SU-DHL-6 (cell line): ENCODE measurements at regions not wholly inside any gene's neighbourhood (a gene's known extent, or its start where the extent isn't known, plus 50 kb on each side); places are given as distances from the start of the nearest gene placed in this dataset.

Source experiments
- H2AFZ ChIP-seq: fragments of 200-600 bp; sonication (generic); 2 replicates; pipeline ENCODE4 v1.6.1; 2014; ENCODE audit warnings: low read depth, mild to moderate bottlenecking, moderate library complexity, mixed read lengths, antibody characterized with exemption, low read length; ENCODE audit not compliant: severe bottlenecking
- H3F3A ChIP-seq: fragments of 200-600 bp; shearing (Covaris generic); 2 replicates; pipeline ENCODE4 v1.6.0; 2016; ENCODE audit warnings: antibody characterized with exemption, mild to moderate bottlenecking; ENCODE audit not compliant: insufficient read depth
- H3K27ac ChIP-seq: fragments of 200-600 bp; sonication (generic); 2 replicates; pipeline ENCODE4 v1.5.1; 2016; ENCODE audit warnings: low read depth, mild to moderate bottlenecking, low read length, moderate library complexity, mixed read lengths
- H3K27me3 ChIP-seq: fragments of 200-600 bp; sonication (generic), shearing (Covaris generic); 2 replicates; pipeline ENCODE4 v1.6.0; 2014; ENCODE audit warnings: mild to moderate bottlenecking, low read length
- H3K36me3 ChIP-seq: fragments of 200-600 bp; sonication (generic); 2 replicates; pipeline ENCODE4 v1.6.1; 2014; ENCODE audit warnings: mild to moderate bottlenecking, low read length, mixed read lengths
- H3K4me2 ChIP-seq: fragments of 300-600, 200-600 bp; shearing (Covaris generic), sonication (generic); 2 replicates; pipeline ENCODE4 v1.6.0; 2014; ENCODE audit warnings: low read length, low read depth, mild to moderate bottlenecking; ENCODE audit not compliant: poor library complexity, severe bottlenecking
- H3K4me3 ChIP-seq: fragments of 200-600 bp; sonication (generic); 2 replicates; pipeline ENCODE4 v1.5.1; 2014; ENCODE audit warnings: antibody characterized with exemption, low read length, mild to moderate bottlenecking, mixed read lengths; ENCODE audit not compliant: insufficient read depth, poor library complexity, severe bottlenecking
- H3K79me2 ChIP-seq: fragments of 200-600 bp; sonication (generic); 2 replicates; pipeline ENCODE4 v1.6.1; 2014; ENCODE audit warnings: mild to moderate bottlenecking, low read length, moderate library complexity; ENCODE audit not compliant: insufficient read depth
- H3K9ac ChIP-seq: fragments of 200-600 bp; sonication (generic); 2 replicates; pipeline ENCODE4 v1.7.0; 2014; ENCODE audit warnings: mild to moderate bottlenecking, low read length
- H3K9me2 ChIP-seq: fragments of 200-600 bp; sonication (generic); replicated peaks from 2 replicates; pipeline ENCODE4 v1.6.1; 2014; ENCODE audit warnings: low read length; ENCODE audit not compliant: insufficient read depth
- H3K9me3 ChIP-seq: fragments of 200-600 bp; sonication (generic); 2 replicates; pipeline ENCODE4 v1.6.1; 2014; ENCODE audit warnings: low read length, mixed read lengths; ENCODE audit not compliant: insufficient read depth
- H4K20me1 ChIP-seq: fragments of 200-600 bp; sonication (generic); 2 replicates; pipeline ENCODE4 v1.6.1; 2014; ENCODE audit warnings: low read depth, mild to moderate bottlenecking, antibody characterized with exemption, low read length, moderate library complexity, mixed read lengths
- EZH2phosphoT487 ChIP-seq: fragments of 200-600 bp; sonication (generic), shearing (Covaris generic); conservative IDR thresholded peaks from 2 replicates; pipeline ENCODE4 v1.6.1; 2018; ENCODE audit warnings: mild to moderate bottlenecking, antibody characterized with exemption, low read length, moderate library complexity, mixed read lengths
- TF ChIP-seq, protein P1 (sequence below): fragments of 200-600 bp; sonication (generic); IDR thresholded peaks from one replicate; pipeline ENCODE4 v1.5.1; 2017; ENCODE audit warnings: antibody characterized with exemption, mild to moderate bottlenecking, low read length, moderate library complexity; ENCODE audit not compliant: insufficient read depth, poor library complexity, severe bottlenecking

DNA sequence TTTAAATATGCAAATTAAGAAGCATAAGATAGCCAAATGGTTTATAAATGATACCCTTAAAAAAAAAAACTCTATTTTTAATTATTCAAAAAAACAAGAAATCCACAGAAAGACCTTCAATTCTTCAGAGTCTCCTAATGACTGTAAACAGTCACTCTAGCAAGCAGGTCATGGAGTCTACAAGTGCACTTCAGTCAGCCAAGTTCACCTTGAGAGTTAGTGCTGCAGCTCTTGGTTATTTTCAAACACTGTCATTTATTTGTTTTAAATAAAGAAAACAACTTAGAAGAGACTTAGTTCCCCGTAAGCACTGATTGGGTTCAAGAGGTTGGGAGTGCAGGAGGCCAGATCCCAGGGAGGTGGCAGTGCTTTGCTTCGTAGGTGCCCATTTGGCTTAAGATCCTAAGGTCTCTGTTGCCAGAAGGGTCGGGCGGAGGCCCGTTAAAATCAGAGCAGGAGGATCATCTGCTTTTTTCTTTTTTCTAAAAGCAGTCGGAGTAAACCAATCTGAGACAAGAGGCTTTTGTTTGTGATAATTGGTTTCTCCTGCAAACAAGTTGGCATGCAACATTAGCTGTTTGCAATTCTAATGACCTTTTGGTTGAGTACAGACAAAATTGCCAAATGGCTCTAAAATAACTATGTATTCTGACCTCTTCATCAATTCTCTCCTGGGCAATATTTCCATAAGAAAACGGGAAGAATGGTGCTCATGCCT, 86.4 kb upstream of the ELMO1 start:
- H3K79me2 ChIP-seq, result no peaks in the 10 kb centered on the region
- H3K9me2 ChIP-seq, result no peaks in the 10 kb centered on the region
- no peak overlapping the region for H3K4me2 ChIP-seq
- no peak overlapping the region for H3K27ac ChIP-seq
- TF ChIP-seq, protein P1, sequence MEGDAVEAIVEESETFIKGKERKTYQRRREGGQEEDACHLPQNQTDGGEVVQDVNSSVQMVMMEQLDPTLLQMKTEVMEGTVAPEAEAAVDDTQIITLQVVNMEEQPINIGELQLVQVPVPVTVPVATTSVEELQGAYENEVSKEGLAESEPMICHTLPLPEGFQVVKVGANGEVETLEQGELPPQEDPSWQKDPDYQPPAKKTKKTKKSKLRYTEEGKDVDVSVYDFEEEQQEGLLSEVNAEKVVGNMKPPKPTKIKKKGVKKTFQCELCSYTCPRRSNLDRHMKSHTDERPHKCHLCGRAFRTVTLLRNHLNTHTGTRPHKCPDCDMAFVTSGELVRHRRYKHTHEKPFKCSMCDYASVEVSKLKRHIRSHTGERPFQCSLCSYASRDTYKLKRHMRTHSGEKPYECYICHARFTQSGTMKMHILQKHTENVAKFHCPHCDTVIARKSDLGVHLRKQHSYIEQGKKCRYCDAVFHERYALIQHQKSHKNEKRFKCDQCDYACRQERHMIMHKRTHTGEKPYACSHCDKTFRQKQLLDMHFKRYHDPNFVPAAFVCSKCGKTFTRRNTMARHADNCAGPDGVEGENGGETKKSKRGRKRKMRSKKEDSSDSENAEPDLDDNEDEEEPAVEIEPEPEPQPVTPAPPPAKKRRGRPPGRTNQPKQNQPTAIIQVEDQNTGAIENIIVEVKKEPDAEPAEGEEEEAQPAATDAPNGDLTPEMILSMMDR, result no peak
- TF ChIP-seq EZH2phosphoT487, result no peak
- no peaks in the 10 kb centered on the region for H3K36me3 ChIP-seq
- no peak overlapping the region for H3K9ac ChIP-seq
- H3K27me3 ChIP-seq, result 0 out of 2 replicates have a peak, but pooled peaks cover 2% of the 10 kb centered on the region
- H3K4me3 ChIP-seq, result no peak overlapping the region
- no peaks in the 10 kb centered on the region for H4K20me1 ChIP-seq
- no peaks in the 10 kb centered on the region for H3K9me3 ChIP-seq
- H3F3A ChIP-seq, result no peaks in the 10 kb centered on the region
- no peak overlapping the region for H2AFZ ChIP-seq

DNA sequence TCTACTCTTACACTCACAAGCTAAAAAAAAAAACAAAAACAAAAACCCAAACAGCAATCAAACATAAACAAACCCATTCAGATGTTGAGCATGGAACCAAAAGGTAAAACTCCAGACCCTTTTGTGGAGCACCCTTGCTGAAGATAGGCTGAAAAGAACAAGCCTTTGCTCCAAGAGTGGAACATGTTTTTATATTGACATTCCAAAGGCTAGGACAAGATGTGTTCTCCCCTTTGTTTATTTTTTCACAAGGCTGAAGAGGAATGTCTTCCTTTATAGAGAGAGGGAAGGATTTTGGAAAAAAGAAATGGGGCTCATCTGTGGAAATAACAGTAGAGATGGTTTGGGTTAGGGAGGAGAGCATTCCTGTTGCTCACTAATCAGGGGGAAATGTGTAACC, 87.2 kb upstream of the ELMO1 start:
- no peak overlapping the region for H3K27ac ChIP-seq
- no peaks in the 10 kb centered on the region for H3K36me3 ChIP-seq
- no peaks in the 10 kb centered on the region for H3K9me2 ChIP-seq
- no peak overlapping the region for H3K4me3 ChIP-seq
- no peak overlapping the region for H2AFZ ChIP-seq
- no peak overlapping the region for H3K4me2 ChIP-seq
- H3K79me2 ChIP-seq, result no peaks in the 10 kb centered on the region
- H4K20me1 ChIP-seq, result no peaks in the 10 kb centered on the region
- H3K9ac ChIP-seq, result no peak overlapping the region
- H3K9me3 ChIP-seq, result no peaks in the 10 kb centered on the region
- H3K27me3 ChIP-seq, result 0 out of 2 replicates have a peak, but pooled peaks cover 2% of the 10 kb centered on the region
- H3F3A ChIP-seq, result no peaks in the 10 kb centered on the region
- no peak for TF ChIP-seq EZH2phosphoT487
- TF ChIP-seq, protein P1, result no peak

DNA sequence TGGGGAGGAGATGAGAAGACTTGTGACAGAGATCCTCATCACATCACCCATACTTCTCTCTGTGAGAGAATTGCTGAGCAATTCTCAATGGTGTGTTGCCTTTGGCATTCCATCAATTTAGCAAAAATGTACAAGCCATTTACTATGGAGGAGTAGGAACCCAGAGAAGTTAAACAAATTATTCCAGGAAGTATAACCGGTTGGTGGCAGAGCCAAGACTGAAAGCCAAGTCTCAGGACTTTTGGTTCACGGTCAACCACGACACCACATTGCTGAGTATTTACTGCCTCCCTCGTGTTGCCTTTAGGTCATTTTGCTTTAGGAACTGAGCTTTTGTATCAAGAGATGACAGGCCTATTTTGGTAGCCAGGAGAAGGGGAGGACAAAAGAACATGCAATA, 88.0 kb upstream of the ELMO1 start:
- no peak overlapping the region for H3K4me3 ChIP-seq
- H3K79me2 ChIP-seq, result no peaks in the 10 kb centered on the region
- H3K27ac ChIP-seq, result no peak overlapping the region
- H3K9me3 ChIP-seq, result no peaks in the 10 kb centered on the region
- H4K20me1 ChIP-seq, result no peaks in the 10 kb centered on the region
- no peak overlapping the region for H2AFZ ChIP-seq
- H3K27me3 ChIP-seq, result 0 out of 2 replicates have a peak, but pooled peaks cover 2% of the 10 kb centered on the region
- H3F3A ChIP-seq, result no peaks in the 10 kb centered on the region
- no peak overlapping the region for H3K9ac ChIP-seq
- no peaks in the 10 kb centered on the region for H3K36me3 ChIP-seq
- TF ChIP-seq, protein P1, result no peak
- no peak for TF ChIP-seq EZH2phosphoT487
- H3K9me2 ChIP-seq, result no peaks in the 10 kb centered on the region
- H3K4me2 ChIP-seq, result no peak overlapping the region
